Stimulated activated CD8-positive, alpha-beta memory T cell treated with anti-CD3 and anti-CD28 coated beads, Interleukin-4, amount 100 ng/mL, for 48 hours (primary cell): ENCODE measurements at regions not wholly inside any gene's neighbourhood (a gene's known extent, or its start where the extent isn't known, plus 50 kb on each side); places are given as distances from the start of the nearest gene placed in this dataset.

Experiments used
- DNase-seq: peaks from one replicate; pipeline ENCODE4 v3.0.0-alpha.2; 2020

DNA sequence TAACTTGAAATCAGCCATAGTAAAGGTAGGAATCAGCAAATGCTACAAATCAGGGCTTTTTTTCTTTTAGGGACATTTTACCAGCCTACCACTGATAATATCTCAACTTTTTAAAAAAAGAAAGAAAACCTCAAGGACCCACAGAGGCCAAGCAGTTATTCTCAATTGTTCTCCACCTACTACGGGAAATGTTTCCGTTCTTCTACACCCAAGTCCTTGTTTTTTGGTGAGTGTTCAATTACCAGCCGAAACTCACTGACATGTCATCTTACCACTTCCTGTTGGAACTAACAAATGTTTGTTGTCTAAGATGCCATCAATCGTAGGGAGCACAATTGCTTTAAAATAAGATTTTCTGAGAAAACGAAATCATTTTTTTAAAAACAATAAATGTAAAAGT lies 50.2 kb upstream of the CDK1 start:
- DNase-seq = no peak

DNA sequence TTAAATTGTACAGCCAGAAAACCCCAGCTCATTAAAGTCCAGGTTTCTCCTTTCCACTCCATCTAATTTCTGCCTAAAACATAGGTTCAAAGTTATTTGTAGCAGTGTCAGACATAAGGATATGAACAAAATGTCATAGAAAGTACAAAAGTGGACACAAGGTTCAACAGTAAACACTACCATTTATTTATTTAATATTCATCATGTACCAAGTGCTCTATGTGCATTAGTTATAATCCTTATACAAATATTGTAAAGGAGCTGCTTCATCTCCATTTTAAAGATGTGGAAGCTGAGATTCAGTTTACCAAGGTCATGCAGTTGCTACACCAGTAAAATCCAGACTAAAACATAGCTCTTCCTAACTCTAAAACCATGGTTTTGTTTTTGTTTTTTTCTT lies 52.0 kb upstream of the CDK1 start:
- DNase-seq = no peak

DNA sequence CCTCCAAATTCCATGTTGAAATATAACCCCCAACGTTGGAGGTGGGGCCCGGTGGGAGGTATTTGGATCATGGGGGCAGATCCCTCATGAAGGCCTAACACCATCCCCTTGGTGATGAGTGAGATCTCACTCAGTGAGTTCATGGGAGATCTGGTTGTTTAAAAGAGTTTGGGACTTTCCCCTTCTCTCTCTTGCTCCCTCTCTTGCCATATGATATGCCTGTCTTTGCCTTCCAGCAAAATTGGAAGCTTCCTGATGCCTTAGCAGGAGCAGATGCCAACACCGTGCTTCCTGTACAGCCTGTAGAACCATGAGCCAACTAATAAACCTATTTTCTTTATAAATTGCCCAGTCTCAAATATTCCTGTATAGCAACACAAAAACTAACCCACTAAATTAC lies 55.7 kb upstream of the CDK1 start:
- DNase-seq = no peak

DNA sequence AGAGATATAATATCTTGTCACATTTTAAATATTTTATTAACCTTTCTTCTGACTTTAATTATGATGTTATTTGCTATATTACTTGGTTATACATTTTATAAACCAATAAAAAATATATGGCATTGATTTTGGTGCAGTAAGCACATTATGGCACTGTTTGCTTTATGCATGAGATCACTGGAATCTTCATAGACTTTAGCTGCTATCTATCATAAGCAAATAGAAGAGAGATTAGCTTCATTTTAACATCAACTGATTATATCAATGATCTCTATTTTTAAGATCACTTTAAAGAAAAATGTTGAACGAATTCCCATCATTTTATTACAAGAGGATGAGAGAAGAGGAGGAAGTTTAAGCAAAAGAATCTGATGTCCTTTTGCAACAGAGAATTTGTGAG lies 58.6 kb upstream of the CDK1 start:
- no peak for DNase-seq

DNA sequence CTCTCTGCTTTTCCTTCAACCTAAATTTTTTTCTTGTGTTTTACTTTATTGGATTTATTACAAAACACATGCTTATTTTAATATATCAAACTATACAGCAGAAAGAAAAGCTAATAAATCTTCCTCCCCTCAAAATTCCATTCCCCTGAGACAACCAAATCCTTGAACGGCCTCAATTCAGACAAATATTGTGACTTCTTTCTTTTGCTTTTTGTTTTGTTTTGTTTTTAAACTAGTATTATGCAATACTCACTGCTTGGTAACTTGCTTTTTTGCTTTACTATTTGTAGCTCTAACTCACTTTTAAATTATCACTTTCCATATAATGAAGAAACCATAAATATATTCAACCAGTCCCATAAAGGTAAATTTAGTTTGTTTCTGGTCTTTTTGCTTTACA lies 59.4 kb upstream of the CDK1 start:
- no peak for DNase-seq

DNA sequence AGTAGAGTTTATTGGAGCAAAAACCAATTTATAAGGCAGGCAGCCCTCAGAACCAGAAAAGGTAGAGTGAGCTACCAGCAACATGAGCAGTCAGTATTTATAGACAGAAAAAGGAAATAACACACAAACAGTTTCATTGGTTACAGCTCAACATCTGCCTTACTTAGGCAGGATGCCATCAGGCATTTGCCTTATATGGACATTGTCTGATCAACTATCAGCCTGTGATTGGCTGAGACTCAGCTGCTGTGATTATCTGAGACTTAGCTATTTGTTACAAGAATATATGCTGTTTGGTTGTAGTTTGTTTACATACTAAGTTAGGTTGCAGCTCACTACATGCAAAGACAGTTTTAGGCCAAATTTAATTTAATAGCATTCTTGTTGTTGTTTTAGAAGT lies 60.4 kb upstream of the CDK1 start:
- no peak for DNase-seq

DNA sequence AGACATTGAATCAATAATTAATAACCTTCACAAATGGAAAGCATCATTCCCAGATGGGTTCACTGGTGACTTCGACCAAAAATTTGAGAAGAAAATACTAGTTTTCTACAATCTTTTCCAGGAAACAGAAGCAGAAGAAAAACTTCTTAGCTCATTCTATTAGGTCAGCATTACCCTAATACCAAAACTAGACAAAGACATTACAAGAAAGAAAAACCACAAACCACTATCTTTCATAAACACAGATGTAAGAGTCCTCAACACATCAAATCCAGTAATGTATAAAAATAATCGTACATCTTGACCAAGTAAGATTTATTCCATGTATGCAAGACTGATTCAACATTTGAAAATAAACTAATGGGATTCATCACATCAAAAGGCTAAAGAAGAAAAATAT lies 64.0 kb upstream of the CDK1 start:
- DNase-seq = no peak

DNA sequence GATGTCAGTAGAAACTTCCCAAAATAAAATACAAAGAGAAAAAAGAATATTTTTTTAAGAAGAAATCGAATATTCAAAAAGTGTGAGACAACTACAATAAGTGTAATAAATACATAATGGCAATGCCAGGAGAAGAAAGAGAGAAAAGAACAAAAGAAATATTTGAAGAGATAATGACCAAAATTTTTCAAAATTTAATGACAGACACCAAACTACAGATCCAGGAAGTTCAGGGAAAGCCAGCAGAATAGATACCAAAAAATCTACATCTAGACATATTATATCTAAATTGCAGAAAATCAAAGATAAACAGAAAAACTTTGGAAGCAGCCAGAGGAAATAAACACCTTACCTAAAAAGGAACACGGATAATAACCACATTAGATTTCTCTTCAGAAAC lies 66.8 kb upstream of the CDK1 start:
- no peak for DNase-seq

DNA sequence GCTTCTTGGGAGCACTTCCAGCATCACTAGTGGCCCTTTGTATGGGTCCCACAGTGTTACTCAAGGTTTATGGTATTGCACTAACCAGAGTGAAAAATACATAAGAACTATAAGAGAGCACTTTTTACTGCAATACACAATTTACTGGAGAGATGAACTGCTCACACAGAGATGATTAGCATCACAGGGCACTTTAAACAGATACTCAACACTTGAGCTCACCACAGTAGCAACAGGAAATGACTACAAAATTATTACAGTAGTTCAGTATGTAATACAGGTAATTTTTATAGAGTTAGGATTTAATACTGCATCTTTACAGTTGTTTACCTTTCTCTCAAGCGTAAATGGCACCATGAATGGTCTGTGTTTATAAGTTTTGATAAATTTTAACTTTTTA lies 68.2 kb upstream of the CDK1 start:
- no peak for DNase-seq

DNA sequence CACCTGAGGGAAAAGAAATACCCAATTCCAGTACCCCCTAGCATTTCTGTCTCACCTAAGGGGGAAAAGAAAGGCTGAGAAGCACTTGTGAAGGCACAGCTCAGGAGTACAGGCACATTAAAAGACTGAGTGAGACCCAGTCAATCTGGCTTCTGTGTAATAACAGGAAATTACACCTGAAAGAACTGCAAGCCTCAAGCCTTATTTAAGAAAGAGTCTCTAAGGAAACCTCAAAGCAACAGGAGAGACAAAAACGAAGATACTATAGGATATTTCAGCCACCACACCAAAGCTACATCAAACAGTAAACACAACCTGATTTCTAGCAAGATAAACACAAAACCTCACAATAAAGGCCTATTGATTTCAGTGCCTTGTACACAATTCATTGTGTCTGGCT lies 69.6 kb upstream of the CDK1 start:
- DNase-seq = no peak

DNA sequence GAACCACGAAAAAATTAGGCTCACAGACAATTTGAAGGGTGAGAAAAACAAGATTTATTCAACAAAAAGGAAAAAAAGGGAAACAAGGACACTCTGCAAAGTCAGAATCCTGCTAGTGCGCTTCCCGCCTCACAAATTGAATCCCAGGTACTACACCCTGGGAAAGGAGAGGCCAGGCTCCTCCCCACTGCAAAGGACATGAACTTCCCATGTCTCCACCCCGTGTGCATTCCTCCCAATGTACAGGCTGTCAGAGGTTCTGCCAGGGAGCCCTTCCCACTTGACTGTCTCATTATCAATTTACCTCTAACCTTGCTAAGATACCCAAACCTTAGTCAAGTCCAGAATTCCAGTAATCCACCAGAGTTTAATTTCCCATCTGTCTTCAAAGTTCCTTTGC lies 70.4 kb upstream of the CDK1 start:
- no peak for DNase-seq

DNA sequence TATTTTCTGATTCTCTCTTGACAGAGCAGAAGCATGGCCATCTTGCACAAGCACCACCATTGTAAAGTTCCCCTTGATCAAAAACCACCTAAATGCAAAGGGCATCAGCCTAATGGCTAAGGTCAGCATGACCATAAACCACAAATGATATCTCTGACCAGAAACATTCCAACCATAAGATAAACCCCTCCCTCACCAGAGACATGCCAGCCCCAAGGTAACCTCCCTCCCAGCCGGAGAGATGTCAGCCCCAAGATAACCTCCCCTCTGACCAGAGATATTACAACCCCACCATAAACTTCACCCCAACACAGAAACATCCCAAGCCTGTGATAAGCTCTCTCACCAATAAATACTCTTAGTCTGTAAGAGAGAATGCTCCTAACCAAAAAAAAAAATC lies 72.1 kb upstream of the CDK1 start:
- no peak for DNase-seq

DNA sequence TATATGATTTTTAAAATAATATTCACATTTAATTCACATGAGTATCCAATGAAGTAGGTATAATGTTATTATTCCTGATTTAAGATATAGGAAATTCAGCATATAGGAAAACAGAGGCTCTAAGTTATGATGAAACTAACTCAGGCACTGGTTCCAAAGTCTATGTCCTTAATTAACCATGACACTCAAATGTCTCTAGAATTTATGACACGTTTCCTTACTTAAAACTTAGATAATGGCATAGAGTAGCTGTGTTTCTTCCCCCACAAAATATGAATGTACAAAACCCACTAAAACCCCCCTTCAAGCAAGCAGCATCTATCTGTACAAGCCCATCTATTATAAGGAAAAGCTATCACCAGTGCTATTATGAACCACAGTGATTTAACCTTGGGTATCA lies 72.9 kb upstream of the CDK1 start:
- DNase-seq = no peak

DNA sequence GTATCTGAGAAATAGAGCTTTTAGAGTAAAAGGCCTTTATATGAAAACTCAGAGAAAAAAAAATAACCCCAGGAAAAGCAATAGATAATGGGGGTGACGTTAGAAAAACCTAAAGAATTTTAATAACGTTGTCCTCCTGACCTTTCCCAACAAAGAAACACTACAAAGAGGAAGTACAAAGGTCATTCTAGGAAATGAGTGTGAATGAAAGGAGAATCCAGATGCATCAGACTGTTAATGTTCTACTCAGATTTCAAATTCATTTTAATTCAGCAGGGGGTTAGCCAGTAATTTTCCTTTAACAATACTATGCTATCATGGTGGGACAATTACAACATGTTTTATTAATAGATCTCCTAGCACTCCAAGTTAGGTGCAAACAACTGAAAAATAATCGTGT lies 73.8 kb upstream of the CDK1 start:
- no peak for DNase-seq

DNA sequence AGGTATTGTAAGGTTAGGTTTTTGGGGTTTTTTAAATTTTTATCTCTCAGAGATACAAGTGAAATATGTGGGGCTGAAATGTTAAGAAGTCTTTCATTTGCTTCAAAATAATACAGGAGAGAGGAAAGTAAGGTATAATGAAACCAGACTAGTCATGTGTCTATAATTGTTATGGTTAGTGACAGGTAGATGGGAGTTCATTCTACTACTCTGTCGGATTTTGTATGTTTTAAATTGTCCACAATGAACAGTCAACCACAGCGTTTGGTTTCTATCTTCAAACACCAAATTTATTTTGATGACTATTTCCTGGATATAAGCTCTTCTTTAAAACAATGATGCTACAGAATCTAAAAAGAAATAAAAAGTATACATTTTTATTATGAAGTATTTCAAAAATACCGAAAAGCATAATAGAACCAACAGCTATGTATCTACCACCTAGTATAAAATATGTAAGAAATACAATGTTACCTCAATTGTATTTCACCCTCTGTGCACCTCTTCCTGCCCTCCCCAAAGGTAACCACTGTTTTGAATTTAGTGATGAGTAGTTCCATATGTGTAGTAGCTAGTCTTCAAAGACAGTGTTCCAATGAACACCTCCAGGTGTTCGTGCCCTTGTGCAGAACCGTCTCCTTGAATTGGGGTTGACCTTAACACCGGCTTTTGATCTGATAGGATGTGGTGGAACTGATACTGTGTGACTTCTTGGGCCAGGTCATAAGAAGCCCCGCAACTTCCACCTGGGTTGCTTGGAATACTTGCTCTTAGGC lies 74.8 kb upstream of the CDK1 start:
- DNase-seq = no peak

DNA sequence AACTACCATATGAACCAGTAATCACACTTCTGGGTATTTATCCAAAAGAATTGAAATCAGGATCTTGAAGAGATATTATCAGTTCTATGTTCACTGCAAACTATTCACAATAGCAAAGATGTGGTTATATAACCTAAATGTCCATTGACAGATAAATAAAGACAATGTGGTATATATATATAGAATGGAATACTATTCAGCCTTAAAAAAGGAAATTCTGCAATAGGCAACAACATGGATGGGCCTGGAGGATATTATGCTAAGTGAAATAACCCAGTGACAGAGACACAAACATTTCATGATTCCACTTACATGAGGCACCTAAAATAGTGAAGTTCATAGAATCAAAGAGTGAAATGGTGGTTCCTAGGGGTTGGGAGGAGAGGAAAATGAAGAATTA lies 90.6 kb upstream of the CDK1 start:
- DNase-seq = no peak

DNA sequence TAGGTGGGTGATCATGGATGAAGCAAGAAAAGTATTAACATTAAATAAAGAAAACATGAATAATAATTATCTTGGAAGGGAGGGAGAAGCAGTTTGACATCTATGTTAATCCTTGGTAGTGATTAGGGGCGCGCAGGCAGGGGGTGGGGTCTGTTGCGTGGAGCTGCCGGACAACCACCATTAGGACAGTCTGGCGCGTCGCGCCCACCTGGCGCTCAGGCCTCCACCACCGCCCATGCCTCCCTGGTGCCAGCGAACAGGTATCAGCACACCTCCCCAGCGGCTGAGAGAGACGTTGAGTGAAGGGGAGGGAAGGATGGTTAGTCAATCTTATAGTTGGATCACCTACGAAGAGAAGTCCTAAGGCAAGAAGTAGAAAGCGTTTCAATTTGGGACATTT lies 94.2 kb upstream of the CDK1 start:
- no peak for DNase-seq

DNA sequence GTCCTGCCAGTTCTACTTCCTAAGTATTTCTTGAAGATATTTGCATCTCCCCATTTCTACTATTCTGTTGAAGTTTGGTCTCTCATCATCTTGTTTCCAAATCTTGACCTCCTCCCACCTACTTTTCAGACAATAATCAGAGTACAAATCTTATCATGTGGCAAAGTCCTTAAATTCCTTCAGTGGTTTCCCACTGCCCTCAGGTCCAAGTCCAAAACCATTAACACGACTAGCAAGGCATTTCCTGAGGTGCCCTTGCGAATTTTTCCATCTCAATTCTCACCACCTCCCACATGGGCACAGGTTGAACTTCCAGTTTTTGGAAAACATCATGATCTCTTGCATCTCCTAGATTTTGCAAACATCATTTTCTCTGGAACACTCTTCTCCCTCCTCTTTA lies 97.2 kb upstream of the CDK1 start:
- DNase-seq = no peak

DNA sequence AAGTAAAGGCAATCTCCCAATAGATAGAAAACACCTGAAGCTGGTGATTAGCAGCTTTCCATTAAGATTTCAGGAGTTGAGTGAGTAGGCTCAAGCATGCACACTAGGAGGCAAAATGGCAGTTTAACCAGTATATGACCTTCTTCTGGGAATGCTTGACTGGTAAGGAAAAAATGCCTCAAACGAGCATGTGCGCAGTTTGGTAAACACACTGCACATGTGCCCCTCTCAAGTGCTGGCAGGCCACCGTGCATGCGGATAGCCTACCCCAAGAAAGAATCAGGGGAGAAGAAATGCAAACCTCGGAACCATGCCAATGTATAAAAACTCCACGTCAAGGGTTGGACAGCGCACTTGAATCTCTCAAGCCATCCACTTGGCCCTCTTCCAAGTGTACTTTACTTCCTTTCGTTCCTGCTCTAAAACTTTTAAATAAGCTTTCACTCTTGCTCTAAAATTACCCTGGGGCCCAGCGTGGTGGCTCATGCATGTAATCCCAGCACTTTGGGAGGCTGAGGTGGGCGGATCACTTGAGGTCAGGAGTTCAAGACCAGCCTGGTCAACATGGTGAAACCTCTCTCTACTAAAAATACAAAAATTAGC lies 98.8 kb upstream of the CDK1 start:
- DNase-seq = no peak

DNA sequence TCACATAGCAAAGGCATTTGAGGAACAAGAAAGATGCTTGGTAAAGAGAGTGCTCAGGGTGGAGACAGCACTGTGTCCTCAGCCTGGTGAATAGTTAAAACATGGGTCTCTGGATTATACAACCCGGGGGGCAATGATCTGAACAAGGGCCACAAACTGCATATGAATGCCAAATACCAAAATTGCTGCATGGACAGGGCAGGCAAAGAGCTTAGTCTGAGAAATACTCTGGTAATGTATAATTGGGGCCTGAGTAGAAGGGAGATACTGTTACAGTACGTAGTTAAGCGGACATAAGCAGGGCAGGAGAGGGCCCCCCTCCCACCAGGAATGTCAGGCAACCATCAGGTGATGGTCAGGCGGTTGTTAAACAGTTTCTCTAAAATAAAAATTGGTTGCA lies 99.3 kb upstream of the CDK1 start:
- no peak for DNase-seq

DNA sequence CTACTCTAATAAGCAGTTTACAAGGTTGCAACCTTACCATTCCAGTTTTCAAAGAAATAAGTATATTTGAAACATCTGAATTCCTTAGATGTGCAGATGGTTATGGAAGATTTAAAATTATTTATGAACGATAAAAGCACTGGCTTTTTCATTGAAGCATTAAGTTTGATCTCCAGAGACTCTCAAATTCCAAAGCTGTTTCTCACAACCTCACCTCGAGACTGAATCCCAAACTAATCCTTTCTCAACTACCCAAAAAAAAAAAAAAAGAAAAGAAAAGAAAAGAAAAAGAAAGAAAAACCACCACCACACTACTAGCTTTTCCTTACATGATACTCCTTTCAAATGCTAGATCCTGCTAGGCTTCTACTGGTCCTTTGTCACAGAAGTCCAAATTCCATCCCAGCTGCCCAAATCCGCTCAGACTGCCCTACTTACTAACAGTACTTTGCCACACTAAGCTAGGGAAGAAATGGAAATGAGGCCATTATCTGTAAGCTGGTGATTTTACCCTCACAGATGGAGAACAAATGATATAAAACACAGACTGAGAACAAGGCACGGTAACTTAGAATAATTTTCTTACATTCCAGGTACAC lies 100.6 kb upstream of the CDK1 start:
- DNase-seq = no peak

DNA sequence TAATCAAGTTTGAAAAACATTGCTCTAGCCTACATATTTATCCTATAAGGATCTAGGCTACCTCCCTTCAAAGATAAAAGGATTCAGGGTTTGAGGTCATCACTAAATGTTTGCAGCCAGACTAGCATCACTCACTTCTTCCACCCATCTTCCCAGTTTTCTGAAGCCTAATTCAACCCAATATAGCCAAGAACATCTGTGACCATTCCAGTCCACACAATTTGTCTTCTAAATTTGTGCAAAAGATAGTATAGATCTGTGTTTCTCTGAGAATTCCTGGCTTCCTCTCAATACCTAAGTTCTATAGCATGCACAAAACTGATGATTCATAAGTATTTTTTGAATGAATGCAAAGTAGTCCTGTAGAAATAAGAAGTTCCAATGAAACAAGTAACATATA lies 103.0 kb upstream of the CDK1 start:
- DNase-seq = no peak

DNA sequence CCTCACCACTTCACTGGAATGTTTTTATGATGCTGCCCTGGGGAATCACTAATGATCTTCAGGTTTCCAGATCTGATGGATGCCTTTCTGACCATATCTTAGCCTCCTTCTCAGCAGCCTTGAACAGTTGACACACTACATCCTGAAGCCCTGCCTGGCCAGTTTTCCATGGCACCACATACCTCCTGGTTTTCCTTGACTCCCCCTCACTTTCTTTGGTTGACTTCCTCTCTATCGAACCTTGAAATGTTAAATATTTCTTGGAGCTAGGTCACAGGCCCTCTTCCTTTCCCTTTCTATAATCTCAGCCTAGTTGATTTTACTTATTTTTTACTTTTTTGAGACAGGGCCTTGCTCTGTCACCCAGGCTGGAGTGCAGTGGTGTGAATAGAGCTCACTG lies 108.8 kb upstream of the CDK1 start:
- no peak for DNase-seq

DNA sequence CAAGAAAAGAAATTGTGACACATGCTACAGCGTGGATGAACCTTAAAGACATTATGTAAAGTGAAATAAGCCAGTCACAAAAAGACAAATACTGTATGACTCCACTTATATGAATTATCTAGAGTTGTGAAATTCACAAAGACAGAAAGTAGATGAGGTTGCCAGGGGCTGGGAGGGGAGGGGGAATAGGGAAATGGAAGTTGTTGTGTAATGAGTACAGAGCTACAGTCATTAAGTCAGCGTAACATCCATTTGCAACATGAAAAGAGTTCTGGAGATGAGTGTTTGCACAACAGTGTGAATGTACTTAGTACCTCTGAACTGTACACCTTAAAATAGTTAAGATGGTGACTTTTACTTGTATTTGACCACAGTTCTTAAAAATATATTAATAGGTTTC lies 112.1 kb upstream of the CDK1 start:
- DNase-seq = no peak

DNA sequence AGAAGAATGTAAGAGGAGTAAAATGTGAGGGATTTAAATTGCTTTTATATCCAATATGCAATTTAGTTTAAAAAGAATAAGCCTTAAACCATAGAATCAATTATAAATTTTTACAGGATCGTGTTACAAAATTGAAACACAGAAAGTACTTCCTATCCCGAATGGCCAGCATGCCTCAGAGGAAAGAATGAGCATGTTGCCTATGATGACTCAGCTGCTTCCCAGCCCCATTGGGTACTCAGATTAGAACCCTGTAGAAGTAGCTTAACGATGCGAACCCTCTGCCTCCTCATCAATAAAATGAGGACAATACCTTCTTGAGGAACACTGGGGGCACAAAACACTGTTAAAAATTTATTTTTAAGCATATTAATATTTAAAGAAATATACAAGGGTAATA lies 113.4 kb upstream of the CDK1 start:
- DNase-seq = no peak
